NCI-H1930 (cell line): ENCODE measurements at regions not wholly inside any gene's neighbourhood (a gene's known extent, or its start where the extent isn't known, plus 50 kb on each side); places are given as distances from the start of the nearest gene placed in this dataset.
"Not testable (repeated sequence)": the region's sequence is repeated elsewhere in the genome, so short reads cannot be mapped to it uniquely, and the experiment has no call there.

Experiments
- DNase-seq, 2 experiments: peaks; one replicate each; lab custom pipeline; 2025; lab: John Stamatoyannopoulos, UW

- no peak for DNase-seq
These were observed 65.8 kb downstream of the MTX3 start for GRCh38 chr5:79924936-79925893.

DNA sequence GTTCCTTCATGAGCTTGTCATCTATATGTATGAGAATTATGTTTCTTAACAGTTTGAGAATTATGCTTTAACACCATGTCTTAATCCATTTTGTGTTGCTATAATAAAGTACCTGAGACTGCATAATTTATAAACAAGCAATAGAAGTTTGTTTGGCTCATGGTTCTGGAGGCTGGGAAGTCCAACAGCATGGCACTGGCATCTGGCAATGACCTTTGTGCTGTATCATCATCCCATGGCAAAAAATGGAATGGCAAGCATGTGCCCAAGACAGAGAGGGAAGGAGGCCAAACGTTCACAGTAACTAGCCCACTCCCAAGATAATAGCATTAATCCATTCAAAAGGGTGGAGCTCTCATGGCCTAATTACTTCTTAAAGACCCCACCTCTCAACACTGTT lies 67.6 kb downstream of the MTX3 start:
- no peak for DNase-seq

GRCh38 chr5:79922626-79923025 lies 68.4 kb downstream of the MTX3 start:
- no peak for DNase-seq

- DNase-seq: not testable (repeated sequence)
These were observed 83.6 kb downstream of the MTX3 start for GRCh38 chr5:79907452-79907851.

- not testable (repeated sequence) for DNase-seq
These were observed 88.5 kb downstream of the MTX3 start for GRCh38 chr5:79902571-79902970.

DNA sequence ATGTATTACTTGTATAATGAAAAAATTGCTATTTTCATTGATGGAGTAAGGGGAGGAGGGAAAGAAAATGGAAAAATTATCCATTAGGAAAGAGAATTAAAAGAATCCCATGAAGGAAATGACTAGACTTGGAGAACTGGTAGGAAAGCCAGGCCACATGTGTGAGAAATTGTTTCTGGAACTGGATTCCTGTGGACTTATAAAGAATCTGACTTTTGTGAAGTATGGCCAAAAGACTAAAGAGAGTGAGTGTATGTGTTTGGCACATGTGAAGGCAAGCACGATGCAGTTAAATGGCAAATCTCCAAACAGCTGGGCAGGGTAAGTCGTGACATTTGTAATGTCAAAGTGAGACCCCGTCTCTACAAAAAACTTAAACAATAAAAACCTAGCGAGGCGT lies 89.4 kb downstream of the MTX3 start:
- DNase-seq: no peak

GRCh38 chr5:79898611-79899010 lies 92.5 kb downstream of the MTX3 start:
- DNase-seq: no peak

DNA sequence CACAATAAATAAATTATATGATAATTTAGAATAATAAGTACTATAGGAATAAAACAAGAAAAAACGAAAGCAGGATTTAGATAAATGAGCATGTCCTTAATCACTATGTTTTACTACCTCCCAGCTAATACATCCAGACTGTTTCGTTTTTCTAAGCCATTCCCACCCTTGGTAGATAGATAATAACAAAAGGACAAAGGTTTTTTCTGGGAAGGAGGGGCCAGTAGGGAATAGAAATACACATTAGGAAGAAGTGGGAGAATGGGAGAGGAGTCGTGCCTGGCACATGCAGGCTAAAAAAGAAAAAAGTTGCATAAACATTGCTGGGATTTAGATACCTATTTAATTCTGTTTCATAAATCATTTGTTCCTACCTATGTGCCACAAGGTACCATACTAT lies 97.1 kb downstream of the MTX3 start:
- DNase-seq: no peak

- no peak for DNase-seq
These were observed 97.6 kb downstream of the MTX3 start for GRCh38 chr5:79893485-79893884.

DNA sequence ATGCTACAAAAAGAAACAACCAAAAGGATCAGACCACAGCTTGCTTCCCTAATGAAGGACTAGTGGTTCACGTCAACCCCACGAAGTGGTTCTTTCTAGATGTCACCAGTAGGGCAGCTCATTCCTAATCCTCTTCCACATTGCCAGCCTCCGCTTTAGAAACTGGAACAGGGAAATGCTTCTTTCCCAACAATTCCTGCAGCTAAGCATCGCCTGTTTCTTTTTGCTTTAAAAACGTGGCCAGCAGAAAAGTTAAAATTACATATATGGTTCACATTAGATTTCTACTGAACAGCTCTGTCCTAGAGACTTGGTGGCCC lies 100.2 kb downstream of the MTX3 start:
- no peak for DNase-seq

DNA sequence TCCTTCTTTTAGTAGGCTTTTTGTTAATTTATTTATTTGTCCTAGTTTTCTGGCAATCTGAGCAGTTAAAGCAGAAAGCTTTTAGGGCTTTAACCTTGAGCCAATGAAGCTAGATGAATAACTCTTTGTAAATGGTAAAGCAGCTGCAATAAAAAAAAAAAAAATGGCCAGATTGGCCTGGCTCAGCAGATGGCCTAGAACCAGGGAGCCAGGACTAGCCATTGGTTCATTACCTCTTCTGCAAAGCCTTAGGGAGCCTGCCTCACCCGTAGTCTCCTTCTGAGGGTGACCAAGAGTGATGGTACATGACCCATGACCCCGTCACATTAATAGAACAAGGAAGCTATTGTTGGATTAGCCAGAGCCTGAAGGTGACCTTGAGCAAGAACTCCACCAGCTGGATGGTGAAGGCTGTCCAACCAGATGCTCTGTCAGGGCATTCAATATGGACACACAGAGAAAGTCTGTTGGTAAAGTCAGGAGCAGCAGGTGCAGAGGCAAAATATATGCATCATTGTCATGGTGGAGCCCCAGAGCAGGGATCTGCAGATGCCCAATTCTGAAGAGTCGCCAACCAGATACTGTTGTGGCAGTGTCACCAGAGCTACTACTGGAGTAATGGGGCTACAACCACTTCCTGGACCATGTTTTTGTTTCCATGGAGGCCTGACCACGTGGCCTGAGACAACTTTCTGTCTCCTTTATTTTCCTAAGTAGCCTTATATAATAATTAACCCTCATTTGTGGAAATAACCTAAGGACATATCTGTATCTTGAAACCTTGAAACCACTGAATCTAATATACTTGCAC lies 100.7 kb downstream of the MTX3 start:
- DNase-seq: no peak

- DNase-seq: no peak
These were observed 102.4 kb downstream of the MTX3 start for GRCh38 chr5:79888643-79889042.

DNA sequence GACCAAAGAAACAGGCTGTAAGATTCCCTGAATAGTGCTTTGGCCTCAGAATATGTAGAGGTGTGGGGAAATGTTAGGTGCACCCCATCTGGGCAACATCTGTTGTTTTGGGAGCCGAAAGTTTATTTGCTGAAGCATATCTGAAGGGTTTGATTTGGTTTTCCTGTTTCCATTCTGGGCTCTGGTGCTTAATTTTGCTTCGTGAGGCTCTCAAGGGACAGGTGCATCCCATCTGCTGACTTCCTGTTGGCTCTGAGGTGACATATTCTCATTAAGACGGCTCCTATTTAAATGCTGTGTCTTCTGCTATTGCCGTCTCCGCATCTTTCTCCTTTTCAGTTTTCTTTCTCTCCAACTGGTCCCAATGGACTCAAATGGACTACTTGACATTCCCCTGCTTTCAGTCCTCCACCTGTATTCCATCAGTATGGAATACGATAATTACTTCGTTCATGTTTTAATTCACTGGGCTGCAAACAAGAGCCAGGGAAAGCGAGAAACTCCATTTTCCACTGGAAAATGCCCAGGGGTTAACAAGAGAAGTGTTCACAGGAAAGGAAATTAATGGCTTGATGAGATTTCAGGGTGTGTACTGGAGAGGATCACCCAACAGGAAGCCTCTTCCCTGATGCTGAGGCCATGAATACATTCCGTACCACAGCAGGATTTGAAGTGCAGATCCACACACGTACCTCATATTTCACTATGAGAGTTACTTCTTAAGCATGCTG lies 104.0 kb downstream of the MTX3 start:
- DNase-seq: no peak

DNA sequence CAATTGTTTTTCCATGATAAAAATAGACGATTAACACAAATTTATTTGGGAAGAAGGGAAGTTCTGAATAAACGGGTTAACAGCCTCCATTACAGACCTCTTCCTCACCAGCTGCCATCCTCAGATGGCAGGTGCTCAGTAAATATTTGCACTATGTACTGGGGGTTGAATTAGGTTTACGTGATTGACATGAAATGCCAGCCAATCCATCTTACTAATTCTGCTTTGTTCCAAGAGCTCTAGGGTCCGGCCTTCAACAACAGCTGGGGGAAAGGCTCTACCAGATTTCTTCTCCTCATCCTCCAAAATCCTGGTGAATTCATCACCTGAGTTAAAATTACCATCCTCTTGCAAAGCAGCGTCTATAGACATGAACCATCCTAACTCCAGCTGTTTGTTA lies 104.6 kb downstream of the MTX3 start:
- DNase-seq: no peak

GRCh38 chr5:79879880-79880279 lies 111.2 kb downstream of the MTX3 start:
- DNase-seq: not testable (repeated sequence)

- DNase-seq: no peak
These were observed 112.2 kb downstream of the MTX3 start for GRCh38 chr5:79878721-79879336.

DNA sequence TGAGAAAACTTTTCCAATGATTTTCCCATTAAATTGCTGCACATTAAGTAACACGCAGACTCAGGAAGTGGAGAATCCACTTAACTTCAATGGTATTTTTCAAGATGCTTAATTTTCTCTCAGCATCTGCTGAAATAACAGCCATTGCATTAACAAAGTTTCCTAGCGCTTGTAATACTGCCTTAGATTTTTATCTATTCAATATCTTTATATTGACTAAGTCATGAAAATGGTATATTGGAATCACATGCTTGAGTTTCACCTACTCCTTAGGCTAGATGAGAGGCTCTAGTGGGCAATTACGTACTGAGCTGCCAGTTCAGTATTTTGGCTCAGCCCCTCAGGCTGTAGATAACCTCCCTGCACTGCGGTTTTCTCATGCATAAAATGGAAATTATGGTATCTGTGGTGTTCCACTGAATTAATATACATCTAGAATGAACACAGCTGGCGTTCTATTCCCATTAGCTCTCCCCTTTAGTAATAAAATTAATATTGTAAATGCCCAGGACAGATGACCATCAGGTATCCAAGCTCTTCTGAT lies 112.9 kb downstream of the MTX3 start:
- no peak for DNase-seq

DNA sequence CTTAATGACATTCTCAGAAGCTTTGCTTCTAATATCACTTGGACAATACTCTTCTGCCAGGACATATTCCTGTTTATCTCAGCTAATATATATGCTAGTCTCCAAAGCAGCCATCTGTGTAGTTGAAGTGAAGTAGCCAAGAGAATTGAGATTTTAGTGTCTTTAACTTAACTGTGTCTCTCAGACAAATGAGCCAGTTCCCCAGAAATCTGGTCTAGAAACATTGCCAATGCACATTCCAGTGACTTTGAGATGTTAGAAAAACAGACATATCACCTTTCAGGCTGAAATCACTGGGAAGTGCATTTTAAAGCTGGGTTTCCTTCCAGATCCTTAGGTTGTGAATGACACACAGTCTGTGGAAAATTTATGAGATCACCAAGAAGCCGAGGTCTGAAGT lies 114.6 kb downstream of the MTX3 start:
- no peak for DNase-seq

GRCh38 chr5:79875230-79875629 lies 115.8 kb downstream of the MTX3 start:
- DNase-seq: no peak

DNA sequence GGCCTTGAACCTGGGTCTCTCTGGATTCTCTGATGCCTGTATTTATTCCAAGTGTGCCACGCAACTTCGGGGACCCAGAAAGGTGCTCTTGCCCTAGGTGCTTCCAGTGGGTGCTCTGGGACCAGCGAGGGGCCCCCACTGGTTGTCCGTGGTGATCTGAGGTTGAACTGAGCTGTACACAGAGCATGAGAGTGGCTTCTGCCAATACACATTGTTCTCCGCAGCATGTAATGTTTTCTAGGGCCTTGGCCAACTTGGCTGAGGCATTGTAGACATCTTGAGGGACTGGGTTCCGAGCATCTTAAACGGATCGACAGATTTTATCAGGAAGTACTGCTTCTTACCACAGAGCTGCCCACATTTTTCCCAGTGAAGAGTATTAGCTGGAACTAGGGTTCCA lies 117.9 kb downstream of the MTX3 start:
- no peak for DNase-seq

GRCh38 chr5:79872291-79872690 lies 118.8 kb downstream of the MTX3 start:
- DNase-seq: no peak
